WTC11 (cell line): ENCODE measurements at regions not wholly inside any gene's neighbourhood (a gene's known extent, or its start where the extent isn't known, plus 50 kb on each side); places are given as distances from the start of the nearest gene placed in this dataset.

Source experiments
- ATAC-seq: fragments of 200-7000 bp; cut with Tn5 transposase; 2 replicates; pipeline ENCODE4 v1.10.0; 2021; ENCODE audit warnings: mild to moderate bottlenecking, moderate library complexity
- CTCF ChIA-PET: fragments of 300-600 bp; sonication (Branson Sonifier 250); formaldehyde crosslinking; loops from one replicate; lab custom pipeline; 2021; ENCODE audit warnings: antibody characterized with exemption; lab: Charles Lee
- POLR2A ChIA-PET: fragments of 350-600 bp; sonication (Branson Sonifier 250); formaldehyde crosslinking; loops from one replicate; lab custom pipeline; 2021; ENCODE audit warnings: antibody characterized with exemption; lab: Charles Lee
- DNase-seq: peaks from one replicate; pipeline ENCODE4 v3.0.0; 2021; ENCODE audit warnings: low spot score
- H3K27ac Mint-ChIP-seq: 2 replicates; pipeline ENCODE4 v1.8.0; 2021; ENCODE audit warnings: mixed read lengths
- H3K27me3 Mint-ChIP-seq: 2 replicates; pipeline ENCODE4 v1.8.0; 2021; ENCODE audit warnings: low read depth, mild to moderate bottlenecking, moderate library complexity, mixed read lengths
- H3K36me3 Mint-ChIP-seq: 2 replicates; pipeline ENCODE4 v1.8.0; 2021; ENCODE audit warnings: mixed read lengths
- H3K4me1 Mint-ChIP-seq: 2 replicates; pipeline ENCODE4 v1.8.0; 2022; ENCODE audit warnings: mixed read lengths
- H3K4me3 Mint-ChIP-seq: 2 replicates; pipeline ENCODE4 v1.8.0; 2021; ENCODE audit warnings: mild to moderate bottlenecking, moderate library complexity, mixed read lengths
- H3K9me3 Mint-ChIP-seq: 2 replicates; pipeline ENCODE4 v1.8.0; 2021; ENCODE audit warnings: mixed read lengths
- CREM ChIP-seq: sonication (generic); formaldehyde crosslinking; IDR thresholded peaks from 2 replicates; pipeline ENCODE4 v1.8.1; 2022; ENCODE audit warnings: mild to moderate bottlenecking, missing genetic modification reagents, moderate library complexity
- CTCF ChIP-seq: fragments of 200-600 bp; IDR thresholded peaks from 2 replicates; pipeline ENCODE4 v1.8.0; 2022; ENCODE audit warnings: antibody characterized with exemption
- GABPB1 ChIP-seq: sonication (generic); formaldehyde crosslinking; IDR thresholded peaks from 2 replicates; pipeline ENCODE4 v1.8.1; 2023; ENCODE audit warnings: mild to moderate bottlenecking, missing genetic modification reagents
- GRHL2 ChIP-seq: fragments of 250-450 bp; sonication (Bioruptor Pico); IDR thresholded peaks from 2 replicates; pipeline ENCODE4 v1.8.0; 2022; ENCODE audit warnings: mild to moderate bottlenecking, moderate library complexity; ENCODE audit not compliant: insufficient replicate concordance, severe bottlenecking
- NFE2L1 ChIP-seq: sonication (generic); formaldehyde crosslinking; IDR thresholded peaks from 2 replicates; pipeline ENCODE4 v1.8.1; 2023; ENCODE audit warnings: missing genetic modification reagents
- OVOL2 ChIP-seq: fragments of 250-450 bp; sonication (Bioruptor Pico); IDR thresholded peaks from 2 replicates; pipeline ENCODE4 v1.9.0; 2021; ENCODE audit warnings: mild to moderate bottlenecking, borderline replicate concordance
- RELA ChIP-seq: sonication (generic); formaldehyde crosslinking; IDR thresholded peaks from 2 replicates; pipeline ENCODE4 v1.8.1; 2022; ENCODE audit warnings: missing genetic modification reagents, mild to moderate bottlenecking, borderline replicate concordance
- SMAD3 ChIP-seq: sonication (generic); formaldehyde crosslinking; IDR thresholded peaks from 2 replicates; pipeline ENCODE4 v1.8.0; 2022; ENCODE audit warnings: missing genetic modification reagents, mild to moderate bottlenecking, borderline replicate concordance
- SMAD4 ChIP-seq: sonication (generic); formaldehyde crosslinking; IDR thresholded peaks from 2 replicates; pipeline ENCODE4 v1.8.0; 2022; ENCODE audit warnings: mild to moderate bottlenecking, missing genetic modification reagents
- TEAD1 ChIP-seq: sonication (generic); formaldehyde crosslinking; IDR thresholded peaks from 2 replicates; pipeline ENCODE4 v1.8.0; 2022; ENCODE audit warnings: mild to moderate bottlenecking, missing genetic modification reagents
- ZNF263 ChIP-seq: sonication (generic); formaldehyde crosslinking; IDR thresholded peaks from 2 replicates; pipeline ENCODE4 v1.8.1; 2022; ENCODE audit warnings: low read depth, mild to moderate bottlenecking, moderate library complexity, missing genetic modification reagents
- TF ChIP-seq, protein P1 (sequence below): fragments of 250-450 bp; sonication (Bioruptor Pico); IDR thresholded peaks from 2 replicates; pipeline ENCODE4 v1.9.0; 2021; ENCODE audit warnings: moderate library complexity, mild to moderate bottlenecking, inconsistent platforms, borderline replicate concordance
- TF ChIP-seq, protein P2 (sequence below): sonication (generic); formaldehyde crosslinking; IDR thresholded peaks from 2 replicates; pipeline ENCODE4 v1.8.0; 2023; ENCODE audit warnings: mild to moderate bottlenecking, missing genetic modification reagents
- TF ChIP-seq, protein P3 (sequence below): sonication (generic); formaldehyde crosslinking; IDR thresholded peaks from 2 replicates; pipeline ENCODE4 v1.8.0; 2022; ENCODE audit warnings: mild to moderate bottlenecking, missing genetic modification reagents
- TF ChIP-seq, protein P4 (sequence below): sonication (generic); formaldehyde crosslinking; IDR thresholded peaks from 2 replicates; pipeline ENCODE4 v1.8.1; 2023; ENCODE audit warnings: mild to moderate bottlenecking, missing genetic modification reagents, moderate library complexity
- TF ChIP-seq, protein P5 (sequence below): fragments of 250-450 bp; sonication (Bioruptor Pico); IDR thresholded peaks from 2 replicates; pipeline ENCODE4 v2.1.2; 2022; ENCODE audit warnings: mild to moderate bottlenecking, moderate library complexity

- DNase-seq, result no peak
- ChIA-PET POLR2A (no interaction called here), CTCF (no interaction called here)
- Mint-ChIP-seq H3K9me3 (no peaks in the 10 kb centered on the region), H3K36me3 (no peaks in the 10 kb centered on the region), H3K4me3 (no peak overlapping the region), H3K4me1 (peaks cover 20% of the 10 kb centered on the region), H3K27me3 (peaks cover 3% of the 10 kb centered on the region; the same call in 1 of the 2 replicates), H3K27ac (no peak overlapping the region)
- TF ChIP-seq CTCF (no peak), CREM (no peak)
- no peak for ATAC-seq
These were observed 107.3 kb downstream of the OR2B2 start for GRCh38 chr6:27804851-27805250.

DNA sequence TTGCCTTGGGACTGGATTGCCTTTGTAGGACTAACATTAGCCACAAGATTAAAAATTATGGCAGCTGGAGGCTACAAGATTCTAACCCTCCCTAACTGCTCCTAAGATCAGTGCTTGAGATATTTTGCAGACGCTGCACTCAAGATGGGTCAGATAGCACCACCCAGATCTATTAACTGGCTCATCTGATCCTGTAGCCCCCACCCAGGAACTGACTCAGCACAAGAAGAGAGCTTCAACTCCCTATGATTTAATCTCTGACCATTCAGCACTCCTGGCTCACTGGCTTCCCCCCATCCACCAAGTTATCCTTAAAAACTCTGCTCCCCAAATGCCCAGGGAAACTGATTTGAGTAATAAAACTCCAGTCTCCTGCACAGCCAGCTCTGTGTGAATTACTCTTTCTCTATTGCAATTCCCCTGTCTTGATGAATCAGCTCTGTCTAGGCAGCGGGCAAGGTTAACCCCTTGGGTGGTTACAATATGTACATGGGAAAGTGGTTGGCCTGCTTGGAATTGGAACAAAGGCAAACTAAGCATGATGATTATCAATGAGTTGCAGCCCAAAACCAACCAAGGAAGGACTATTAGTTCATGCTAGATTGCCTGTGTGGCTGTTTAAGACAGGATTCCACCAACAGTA is 111.3 kb downstream of the OR2B2 start:
- ChIA-PET CTCF (interaction anchor here (1.0 kb wide), 1 partner anchor 29 kb away, joined by 3 read pairs; no protein-coding TSS in a partner anchor), POLR2A (interaction anchor here (0.6 to 0.9 kb wide), 3 partner anchors 9 to 653 kb away, joined by 3 to 6 read pairs (median 3); a partner anchor contains a TSS)
- Mint-ChIP-seq H3K4me3 (no peak overlapping the region), H3K27ac (no peak overlapping the region), H3K27me3 (no peaks in the 10 kb centered on the region), H3K36me3 (no peaks in the 10 kb centered on the region)
- ATAC-seq, result no peak
- TF ChIP-seq SMAD4 (CRISPR knock-in tag) (no peak), OVOL2 (CRISPR knock-in tag) (no peak), RELA (CRISPR knock-in tag) (no peak), GABPB1 (CRISPR knock-in tag) (no peak)
- TF ChIP-seq, protein P1, sequence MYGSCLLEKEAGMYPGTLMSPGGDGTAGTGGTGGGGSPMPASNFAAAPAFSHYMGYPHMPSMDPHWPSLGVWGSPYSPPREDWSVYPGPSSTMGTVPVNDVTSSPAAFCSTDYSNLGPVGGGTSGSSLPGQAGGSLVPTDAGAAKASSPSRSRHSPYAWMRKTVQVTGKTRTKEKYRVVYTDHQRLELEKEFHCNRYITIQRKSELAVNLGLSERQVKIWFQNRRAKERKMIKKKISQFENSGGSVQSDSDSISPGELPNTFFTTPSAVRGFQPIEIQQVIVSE (CRISPR knock-in tag), result no peak
- TF ChIP-seq, all 79 proteins: peak for 0
- no peak for DNase-seq
- no peaks in the 10 kb centered on the region for H3K9me3 Mint-ChIP-seq
- peaks cover 17% of the 10 kb centered on the region for H3K4me1 Mint-ChIP-seq

DNA sequence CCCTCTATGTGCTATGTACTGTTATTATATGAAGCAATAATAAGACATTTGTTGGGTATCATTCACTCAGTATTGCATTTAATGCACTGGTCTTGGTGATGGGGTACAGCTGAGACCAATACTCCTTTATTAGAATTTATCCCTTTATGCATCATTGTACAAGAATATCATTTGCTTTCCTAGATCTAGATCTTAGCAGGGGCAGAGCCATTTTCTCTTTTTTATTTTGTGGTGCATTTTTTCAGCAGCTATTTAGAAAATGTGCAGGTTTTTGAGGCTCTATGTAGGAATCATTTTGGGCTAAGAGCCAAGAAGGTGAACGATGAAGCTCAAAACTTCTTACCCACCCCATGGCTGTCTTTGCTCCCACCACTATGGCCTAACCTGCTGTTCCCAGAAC is 114.2 kb downstream of the OR2B2 start:
- no peak for ATAC-seq
- peaks cover 12% of the 10 kb centered on the region; the same call in 1 of the 2 replicates for H3K27me3 Mint-ChIP-seq
- H3K9me3 Mint-ChIP-seq, result no peaks in the 10 kb centered on the region
- no peaks in the 10 kb centered on the region for H3K36me3 Mint-ChIP-seq
- TF ChIP-seq GRHL2 (no peak), NFE2L1 (CRISPR knock-in tag) (no peak), ZNF263 (CRISPR knock-in tag) (no peak), TEAD1 (CRISPR knock-in tag) (no peak), SMAD3 (CRISPR knock-in tag) (no peak)
- TF ChIP-seq, protein P2, sequence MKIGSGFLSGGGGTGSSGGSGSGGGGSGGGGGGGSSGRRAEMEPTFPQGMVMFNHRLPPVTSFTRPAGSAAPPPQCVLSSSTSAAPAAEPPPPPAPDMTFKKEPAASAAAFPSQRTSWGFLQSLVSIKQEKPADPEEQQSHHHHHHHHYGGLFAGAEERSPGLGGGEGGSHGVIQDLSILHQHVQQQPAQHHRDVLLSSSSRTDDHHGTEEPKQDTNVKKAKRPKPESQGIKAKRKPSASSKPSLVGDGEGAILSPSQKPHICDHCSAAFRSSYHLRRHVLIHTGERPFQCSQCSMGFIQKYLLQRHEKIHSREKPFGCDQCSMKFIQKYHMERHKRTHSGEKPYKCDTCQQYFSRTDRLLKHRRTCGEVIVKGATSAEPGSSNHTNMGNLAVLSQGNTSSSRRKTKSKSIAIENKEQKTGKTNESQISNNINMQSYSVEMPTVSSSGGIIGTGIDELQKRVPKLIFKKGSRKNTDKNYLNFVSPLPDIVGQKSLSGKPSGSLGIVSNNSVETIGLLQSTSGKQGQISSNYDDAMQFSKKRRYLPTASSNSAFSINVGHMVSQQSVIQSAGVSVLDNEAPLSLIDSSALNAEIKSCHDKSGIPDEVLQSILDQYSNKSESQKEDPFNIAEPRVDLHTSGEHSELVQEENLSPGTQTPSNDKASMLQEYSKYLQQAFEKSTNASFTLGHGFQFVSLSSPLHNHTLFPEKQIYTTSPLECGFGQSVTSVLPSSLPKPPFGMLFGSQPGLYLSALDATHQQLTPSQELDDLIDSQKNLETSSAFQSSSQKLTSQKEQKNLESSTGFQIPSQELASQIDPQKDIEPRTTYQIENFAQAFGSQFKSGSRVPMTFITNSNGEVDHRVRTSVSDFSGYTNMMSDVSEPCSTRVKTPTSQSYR (CRISPR knock-in tag), result no peak
- TF ChIP-seq, protein P3, sequence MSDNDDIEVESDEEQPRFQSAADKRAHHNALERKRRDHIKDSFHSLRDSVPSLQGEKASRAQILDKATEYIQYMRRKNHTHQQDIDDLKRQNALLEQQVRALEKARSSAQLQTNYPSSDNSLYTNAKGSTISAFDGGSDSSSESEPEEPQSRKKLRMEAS, result no peak
- TF ChIP-seq, protein P4, sequence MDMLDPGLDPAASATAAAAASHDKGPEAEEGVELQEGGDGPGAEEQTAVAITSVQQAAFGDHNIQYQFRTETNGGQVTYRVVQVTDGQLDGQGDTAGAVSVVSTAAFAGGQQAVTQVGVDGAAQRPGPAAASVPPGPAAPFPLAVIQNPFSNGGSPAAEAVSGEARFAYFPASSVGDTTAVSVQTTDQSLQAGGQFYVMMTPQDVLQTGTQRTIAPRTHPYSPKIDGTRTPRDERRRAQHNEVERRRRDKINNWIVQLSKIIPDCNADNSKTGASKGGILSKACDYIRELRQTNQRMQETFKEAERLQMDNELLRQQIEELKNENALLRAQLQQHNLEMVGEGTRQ, result no peak
- TF ChIP-seq, protein P5, sequence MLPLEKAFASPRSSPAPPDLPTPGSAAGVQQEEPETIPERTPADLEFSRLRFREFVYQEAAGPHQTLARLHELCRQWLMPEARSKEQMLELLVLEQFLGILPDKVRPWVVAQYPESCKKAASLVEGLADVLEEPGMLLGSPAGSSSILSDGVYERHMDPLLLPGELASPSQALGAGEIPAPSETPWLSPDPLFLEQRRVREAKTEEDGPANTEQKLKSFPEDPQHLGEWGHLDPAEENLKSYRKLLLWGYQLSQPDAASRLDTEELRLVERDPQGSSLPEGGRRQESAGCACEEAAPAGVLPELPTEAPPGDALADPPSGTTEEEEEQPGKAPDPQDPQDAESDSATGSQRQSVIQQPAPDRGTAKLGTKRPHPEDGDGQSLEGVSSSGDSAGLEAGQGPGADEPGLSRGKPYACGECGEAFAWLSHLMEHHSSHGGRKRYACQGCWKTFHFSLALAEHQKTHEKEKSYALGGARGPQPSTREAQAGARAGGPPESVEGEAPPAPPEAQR (CRISPR knock-in tag), result no peak
- ChIA-PET CTCF (no interaction called here), POLR2A (interaction anchor here (0.6 kb wide), 1 partner anchor 86 kb away, joined by 3 read pairs; no protein-coding TSS in a partner anchor)
- peaks cover 16% of the 10 kb centered on the region for H3K4me1 Mint-ChIP-seq
- H3K4me3 Mint-ChIP-seq, result no peak overlapping the region
- no peak overlapping the region for H3K27ac Mint-ChIP-seq
- no peak for DNase-seq
